ENCODE measurements at regions not wholly inside any gene's neighbourhood (a gene's known extent, or its start where the extent isn't known, plus 50 kb on each side); places are given as distances from the start of the nearest gene placed in this dataset.
A peak's percentile ranks its signal among the peaks of the same experiment; 100 is the strongest.

- no peak for DNase-seq
Measured at GRCh38 chr5:3393122-3393919, 202.3 kb upstream of the IRX1 start.

GRCh38 chr5:3392306-3392939, 203.2 kb upstream of the IRX1 start:
- peak; percentile 7 for DNase-seq

- DNase-seq: no peak
Measured at GRCh38 chr5:3391210-3391609, 204.4 kb upstream of the IRX1 start.

GRCh38 chr5:3389471-3390026, 206.1 kb upstream of the IRX1 start:
- no peak for DNase-seq

GRCh38 chr5:3386637-3387036, 209.0 kb upstream of the IRX1 start:
- no peak for DNase-seq

GRCh38 chr5:3385991-3386519, 209.6 kb upstream of the IRX1 start:
- no peak for DNase-seq

- no peak for DNase-seq
Measured at GRCh38 chr5:3384531-3384930, 211.1 kb upstream of the IRX1 start.

- DNase-seq: no peak
Measured at GRCh38 chr5:3382782-3383181, 212.8 kb upstream of the IRX1 start.

- DNase-seq: no peak
Measured at GRCh38 chr5:3382151-3382550, 213.5 kb upstream of the IRX1 start.

- DNase-seq: no peak
Measured at GRCh38 chr5:3381206-3381825, 214.3 kb upstream of the IRX1 start.

- no peak for DNase-seq
Measured at GRCh38 chr5:3380689-3381088, 214.9 kb upstream of the IRX1 start.

- no peak for DNase-seq
Measured at GRCh38 chr5:3377831-3378230, 217.8 kb upstream of the IRX1 start.

- DNase-seq: no peak
Measured at GRCh38 chr5:3377176-3377575, 218.5 kb upstream of the IRX1 start.

- DNase-seq: no peak
Measured at GRCh38 chr5:3376611-3377010, 219.0 kb upstream of the IRX1 start.

GRCh38 chr5:3375586-3376311, 219.9 kb upstream of the IRX1 start:
- no peak for DNase-seq

GRCh38 chr5:3373391-3373790, 222.2 kb upstream of the IRX1 start:
- DNase-seq: no peak

GRCh38 chr5:3372289-3372688, 223.3 kb upstream of the IRX1 start:
- DNase-seq: no peak

GRCh38 chr5:3365501-3366215, 230.0 kb upstream of the IRX1 start:
- DNase-seq: no peak

- DNase-seq: no peak
Measured at GRCh38 chr5:3364941-3365340, 230.7 kb upstream of the IRX1 start.

GRCh38 chr5:3364433-3364832, 231.2 kb upstream of the IRX1 start:
- DNase-seq: no peak

- no peak for DNase-seq
Measured at GRCh38 chr5:3362606-3362910, 233.1 kb upstream of the IRX1 start.

- DNase-seq: no peak
Measured at GRCh38 chr5:3361811-3362605, 233.6 kb upstream of the IRX1 start.

Data from DMS53 (cell line).